ENCODE measurements at regions not wholly inside any gene's neighbourhood (a gene's known extent, or its start where the extent isn't known, plus 50 kb on each side); places are given as distances from the start of the nearest gene placed in this dataset.

- no peak for TF ChIP-seq POLR2A (IDR thresholded peaks at IDR 0.05)
- TF ChIP-seq CTCF (IDR thresholded peaks at IDR 0.05): no peak
- TF ChIP-seq EP300 (IDR thresholded peaks at IDR 0.05): no peak
These were observed 104.5 kb upstream of the HNRNPU start for GRCh38 chr1:244968881-244969280.

Data from tibial nerve (tissue), 4 donors.